Activated CD4-positive, CD25-positive, alpha-beta regulatory T cell treated with anti-CD3 and anti-CD28 coated beads, Interleukin-2, amount 50 U/mL, for 24 hours (primary cell): ENCODE measurements at regions not wholly inside any gene's neighbourhood (a gene's known extent, or its start where the extent isn't known, plus 50 kb on each side); places are given as distances from the start of the nearest gene placed in this dataset.
"Not testable (repeated sequence)": the region's sequence is repeated elsewhere in the genome, so short reads cannot be mapped to it uniquely, and the experiment has no call there.

Experiments
- ATAC-seq, 2 donors: fragments of 150-1000 bp; cut with Tn5 transposase; one replicate each; pipeline ENCODE4 v1.10.0; 2021; ENCODE audit warnings: mild to moderate bottlenecking in 1 of 2, moderate library complexity in 1 of 2

GRCh38 chr13:91216928-91217700 lies 130.4 kb upstream of the MIR17HG start:
- no peak for ATAC-seq

DNA sequence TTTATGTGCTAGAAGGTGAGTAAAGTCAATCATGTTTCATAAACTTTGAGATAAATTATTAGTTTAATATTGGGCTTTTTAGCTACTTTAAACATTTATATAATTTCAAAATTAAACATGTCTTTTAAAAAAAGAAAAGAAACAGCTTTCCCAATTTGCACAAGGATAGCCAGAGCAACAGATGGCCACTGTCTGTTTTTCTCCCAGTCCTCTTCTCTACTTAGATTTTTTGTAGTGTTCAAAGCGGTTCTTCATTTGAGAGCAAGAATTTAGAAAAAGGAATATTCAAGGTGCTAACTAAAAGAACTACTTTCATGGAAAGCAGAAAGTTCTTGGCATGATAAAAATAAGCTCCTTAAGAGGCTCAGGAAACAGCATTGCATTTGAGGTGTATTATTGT lies 128.3 kb upstream of the MIR17HG start:
- no peak for ATAC-seq

- ATAC-seq, result no peak
Observed at GRCh38 chr13:91220872-91221271, 126.6 kb upstream of the MIR17HG start.

GRCh38 chr13:91228108-91228507 lies 119.4 kb upstream of the MIR17HG start:
- no peak for ATAC-seq

GRCh38 chr13:91228940-91229339 lies 118.5 kb upstream of the MIR17HG start:
- ATAC-seq, result no peak

- ATAC-seq, result no peak
Observed at GRCh38 chr13:91232716-91233115, 114.8 kb upstream of the MIR17HG start.

DNA sequence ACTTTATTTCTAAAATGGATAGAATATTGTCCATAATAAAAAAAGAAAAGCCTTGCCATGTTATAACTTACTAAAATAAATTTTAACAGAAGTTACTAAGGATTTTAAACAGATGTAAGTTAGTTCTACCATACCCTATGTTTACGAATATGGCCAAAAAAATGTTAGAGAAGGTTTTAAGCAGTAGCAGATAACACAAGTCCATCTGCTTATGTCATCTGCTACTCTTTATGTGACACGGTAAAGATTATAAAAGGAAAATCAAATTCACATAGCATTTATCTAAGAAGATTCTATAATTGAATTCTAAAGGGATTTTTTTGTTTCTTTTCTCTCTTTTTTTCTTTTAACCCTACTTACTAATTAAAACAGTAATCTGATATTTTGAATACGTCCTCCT lies 114.2 kb upstream of the MIR17HG start:
- no peak for ATAC-seq

DNA sequence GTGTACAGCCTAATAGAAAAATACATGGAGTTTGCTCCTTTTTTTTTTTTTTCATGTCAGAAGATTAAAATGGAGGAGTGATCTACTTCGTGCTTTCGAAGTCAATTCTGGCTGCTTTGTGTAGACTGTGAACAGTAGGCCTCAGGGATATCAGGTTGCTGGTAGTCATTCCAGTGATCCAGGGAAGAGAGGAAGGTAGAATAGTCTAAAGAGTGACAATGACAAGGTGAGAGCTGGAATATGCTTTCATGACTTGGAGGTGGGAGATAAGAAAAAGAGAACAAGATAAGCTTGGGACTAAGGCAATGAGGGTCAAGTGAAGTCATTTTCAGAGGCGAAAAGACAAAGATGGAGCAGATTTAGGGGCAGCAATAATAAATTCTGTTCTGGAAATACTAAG lies 111.3 kb upstream of the MIR17HG start:
- ATAC-seq, result no peak

DNA sequence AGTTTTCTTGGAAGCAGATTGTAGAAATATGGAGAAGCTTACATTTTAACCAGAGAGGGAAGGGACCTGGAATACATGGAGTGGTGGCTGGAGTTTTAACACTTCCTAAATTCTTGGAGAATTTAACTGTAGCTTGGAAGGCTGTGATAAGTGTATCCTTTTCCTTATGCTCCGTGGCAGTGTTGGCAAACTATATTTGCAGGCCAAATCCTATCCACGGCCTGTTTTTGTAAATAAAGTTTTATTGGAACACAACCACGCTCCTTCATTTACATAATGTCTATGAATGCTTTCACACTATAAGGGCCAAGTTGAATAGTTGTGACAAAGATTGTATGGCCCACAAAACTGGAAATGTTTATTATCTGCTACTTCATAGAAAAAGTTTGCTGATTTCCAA lies 110.6 kb upstream of the MIR17HG start:
- ATAC-seq, result no peak

DNA sequence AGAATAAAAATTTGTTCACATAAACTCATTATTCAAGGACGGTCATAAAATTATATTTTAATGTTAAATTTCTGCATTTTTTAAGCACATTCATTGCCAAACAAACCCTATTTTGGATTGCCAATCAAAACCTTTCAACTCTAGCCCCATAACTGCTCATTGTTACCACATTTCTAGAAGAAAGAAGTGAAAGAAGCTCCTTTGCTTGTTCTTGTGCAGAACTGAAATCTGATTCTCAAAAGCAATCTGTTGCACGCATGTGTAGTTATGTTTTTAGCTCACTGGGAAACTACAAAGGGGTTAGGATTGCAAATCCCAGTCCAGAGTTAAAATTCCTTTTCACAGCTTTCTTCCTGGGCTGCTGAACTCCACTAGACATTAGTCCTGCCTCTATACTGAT lies 109.5 kb upstream of the MIR17HG start:
- ATAC-seq, result no peak

- ATAC-seq, result no peak
Observed at GRCh38 chr13:91240341-91240740, 107.1 kb upstream of the MIR17HG start.

DNA sequence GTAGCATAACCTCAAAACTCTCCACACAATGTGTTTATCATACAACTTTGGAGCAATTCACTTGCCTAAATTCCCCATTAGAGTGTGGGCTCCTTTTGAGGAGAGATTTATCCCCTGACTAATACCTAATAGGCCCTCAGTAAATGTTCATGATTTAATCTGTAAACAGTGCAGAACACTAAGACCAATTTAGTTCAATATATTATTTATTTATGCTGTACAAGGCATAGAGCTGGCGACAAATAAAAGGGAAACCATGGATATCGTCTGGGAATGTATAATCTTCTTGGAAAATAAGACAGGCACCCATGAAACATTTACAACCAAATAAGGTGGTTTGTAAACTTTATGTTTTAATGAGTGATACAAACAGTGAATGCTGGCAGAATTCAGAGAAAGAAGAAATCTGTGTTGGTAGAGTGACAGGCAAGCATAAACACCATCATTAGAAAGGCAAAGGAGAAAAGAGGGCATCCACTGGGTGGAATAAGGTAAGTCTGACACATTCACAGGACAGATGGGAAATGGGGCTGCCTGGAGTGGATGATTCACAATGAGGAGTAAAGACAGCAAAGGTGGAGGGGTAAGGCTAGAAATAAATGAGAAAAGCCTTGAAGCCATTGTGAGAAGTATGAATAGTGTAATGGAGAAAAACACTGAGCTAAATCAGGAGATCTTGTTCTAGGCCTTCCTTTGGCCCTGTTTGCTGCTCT lies 106.1 kb upstream of the MIR17HG start:
- no peak for ATAC-seq

- ATAC-seq, result no peak
Observed at GRCh38 chr13:91242652-91243051, 104.8 kb upstream of the MIR17HG start.

DNA sequence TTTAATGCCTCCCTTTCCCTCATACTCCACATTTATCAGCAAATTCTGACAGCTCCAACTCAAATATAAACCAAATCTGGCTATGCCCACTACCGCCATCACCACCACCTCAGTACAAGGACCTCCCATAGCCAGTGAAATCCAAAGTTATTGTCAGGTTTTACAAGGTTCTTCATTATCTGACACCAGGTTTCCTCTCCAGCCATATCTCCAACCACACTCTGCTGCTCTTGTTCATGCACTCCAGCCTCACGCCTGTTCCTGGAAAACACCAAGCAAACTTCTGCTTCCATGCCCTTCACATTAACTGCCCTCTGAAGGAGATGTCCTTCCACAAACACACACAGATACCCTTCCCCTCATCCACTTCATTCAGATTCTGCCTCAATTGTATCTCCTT lies 102.2 kb upstream of the MIR17HG start:
- no peak for ATAC-seq

GRCh38 chr13:91247768-91248167 lies 99.7 kb upstream of the MIR17HG start:
- ATAC-seq, result no peak

GRCh38 chr13:91248249-91248648 lies 99.2 kb upstream of the MIR17HG start:
- ATAC-seq, result no peak

- ATAC-seq, result no peak
Observed at GRCh38 chr13:91249370-91249769, 98.1 kb upstream of the MIR17HG start.

- ATAC-seq, result no peak
Observed at GRCh38 chr13:91249861-91250260, 97.6 kb upstream of the MIR17HG start.

- not testable (repeated sequence) for ATAC-seq
Observed at GRCh38 chr13:91251573-91251972, 95.9 kb upstream of the MIR17HG start.

DNA sequence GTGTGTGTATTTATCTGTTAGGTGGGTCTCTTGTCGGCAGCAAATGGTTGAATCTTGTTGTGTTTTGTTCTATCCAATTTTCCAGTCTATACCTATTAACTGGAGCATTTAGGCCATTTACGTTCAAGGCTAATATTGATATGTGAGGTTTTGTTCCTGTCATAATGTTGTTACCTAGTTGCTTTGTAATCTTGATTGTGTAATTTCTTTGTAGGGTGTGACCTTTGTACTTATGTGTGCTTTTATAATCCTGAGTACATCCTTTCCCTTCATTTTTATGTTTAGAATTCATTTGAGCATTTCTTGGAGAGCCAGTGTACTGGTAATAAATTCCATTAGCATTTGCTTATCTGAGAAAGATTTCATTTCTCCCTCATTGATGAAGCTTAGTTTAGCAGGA lies 83.0 kb upstream of the MIR17HG start:
- no peak for ATAC-seq

- ATAC-seq, result no peak
Observed at GRCh38 chr13:91269237-91269636, 78.2 kb upstream of the MIR17HG start.

DNA sequence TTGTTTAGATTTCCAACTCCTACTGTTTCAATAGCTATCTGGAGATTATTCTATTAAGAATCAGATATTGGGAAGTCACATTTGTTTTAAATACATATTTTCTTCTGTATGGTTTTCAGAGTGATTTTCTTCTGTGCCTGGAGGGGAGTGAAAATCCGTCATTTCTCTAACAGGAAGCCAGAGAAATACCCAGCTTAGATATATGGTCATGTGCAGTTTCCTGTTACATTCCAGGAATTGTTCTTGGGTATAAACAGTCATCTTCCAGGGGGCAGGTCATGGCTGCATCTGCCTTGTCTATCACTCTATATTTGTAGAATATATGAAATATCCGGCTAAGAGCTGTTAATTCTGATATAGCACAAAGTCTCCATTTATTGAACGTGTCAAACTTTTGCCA lies 77.5 kb upstream of the MIR17HG start:
- ATAC-seq, result no peak

- ATAC-seq, result no peak
Observed at GRCh38 chr13:91272235-91272777, 75.2 kb upstream of the MIR17HG start.

DNA sequence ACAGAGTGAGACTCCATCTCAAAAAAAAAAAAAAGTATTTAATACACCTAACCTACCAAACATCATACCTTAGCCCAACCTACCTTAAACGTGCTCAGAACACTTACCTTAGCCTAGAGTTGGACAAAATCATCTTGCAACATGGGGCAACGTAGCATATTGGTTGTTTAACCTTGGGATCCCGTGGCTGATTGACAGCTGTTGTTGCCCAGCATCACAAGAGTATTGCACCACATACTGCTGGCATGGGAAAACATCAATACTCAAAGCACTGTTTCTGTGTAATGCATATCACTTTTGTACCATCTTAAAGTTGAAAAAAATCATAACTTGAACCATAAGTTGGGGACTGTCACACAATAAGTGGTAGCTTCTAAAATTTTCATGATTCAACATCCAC lies 73.8 kb upstream of the MIR17HG start:
- ATAC-seq, result no peak
